Natural killer cell treated with Interleukin-12 subunit alpha and Interleukin-12 subunit beta and Interleukin-15 and Interleukin-18, amount 100 ng/mL, for 72 hours (primary cell): ENCODE measurements at regions not wholly inside any gene's neighbourhood (a gene's known extent, or its start where the extent isn't known, plus 50 kb on each side); places are given as distances from the start of the nearest gene placed in this dataset.
A peak's percentile ranks its signal among the peaks of the same experiment; 100 is the strongest.

ENCODE experiments used
- ATAC-seq, 2 donors: fragments of 150-1000 bp; cut with Tn5 transposase in 1 of 2; sonication (Bioruptor Pico), chemical (Tn5 transposase) in 1 of 2; 2 replicates each; pipeline ENCODE4 v1.10.0; 2021
- DNase-seq: peaks from one replicate; pipeline ENCODE4 v3.0.0; 2022; ENCODE audit warnings: low spot score
- H3K27ac Mint-ChIP-seq, 2 donors: 1 replicate in 1 of 2; 2 replicates in 1 of 2; pipeline ENCODE4 v1.8.0; 2022; ENCODE audit warnings: mixed read lengths in 2 of 2, mild to moderate bottlenecking in 1 of 2, moderate library complexity in 1 of 2
- H3K27me3 Mint-ChIP-seq, 2 donors: 1 replicate in 1 of 2; 2 replicates in 1 of 2; pipeline ENCODE4 v1.8.0; 2022; ENCODE audit warnings: mixed read lengths in 2 of 2
- H3K36me3 Mint-ChIP-seq: one replicate; pipeline ENCODE4 v1.8.0; 2022; ENCODE audit warnings: mixed read lengths
- H3K4me1 Mint-ChIP-seq, 2 donors: 1 replicate in 1 of 2; 2 replicates in 1 of 2; pipeline ENCODE4 v1.8.0; 2022; ENCODE audit warnings: low read depth in 2 of 2, mixed read lengths in 2 of 2, mild to moderate bottlenecking in 1 of 2
- H3K4me3 Mint-ChIP-seq: one replicate; pipeline ENCODE4 v1.8.0; 2022; ENCODE audit warnings: mixed read lengths
- H3K9me3 Mint-ChIP-seq: 2 replicates; pipeline ENCODE4 v1.8.0; 2022; ENCODE audit warnings: mixed read lengths

- ATAC-seq, result no peak
- no peak for DNase-seq
- Mint-ChIP-seq H3K36me3 (no peaks in the 10 kb centered on the region), H3K9me3 (no peaks in the 10 kb centered on the region), H3K4me3 (no peak overlapping the region), H3K27me3 (peaks cover 13 to 24% of the 10 kb centered on the region in 2 donors), H3K4me1 (no peaks in the 10 kb centered on the region), H3K27ac (no peak overlapping the region)
Observed at GRCh38 chr12:3336606-3337311, 154.2 kb upstream of the PRMT8 start.

DNA sequence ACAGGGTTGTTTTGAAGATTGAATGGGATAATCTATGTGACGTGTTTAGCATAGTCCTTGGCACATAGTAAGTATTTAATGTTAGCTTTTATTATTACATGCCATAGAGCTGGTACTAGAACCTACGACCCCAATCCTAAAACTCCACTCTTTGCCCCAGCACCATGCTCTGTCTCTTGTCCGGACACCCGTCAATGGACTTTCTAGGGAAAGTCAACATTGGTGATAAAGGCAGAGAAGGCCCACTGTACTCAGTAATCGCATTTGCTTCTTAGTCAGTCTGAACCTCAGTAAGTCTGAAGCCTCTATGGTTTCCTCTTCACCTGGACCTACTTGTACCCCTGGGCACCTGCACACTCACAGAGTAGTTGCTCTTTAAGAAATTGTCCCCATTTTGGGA lies 153.1 kb upstream of the PRMT8 start:
- H3K27ac Mint-ChIP-seq, result no peak overlapping the region
- peaks cover 17 to 30% of the 10 kb centered on the region in 2 donors for H3K27me3 Mint-ChIP-seq
- no peaks in the 10 kb centered on the region for H3K4me1 Mint-ChIP-seq
- ATAC-seq (no peak), DNase-seq (no peak)
- H3K9me3 Mint-ChIP-seq, result no peaks in the 10 kb centered on the region
- H3K36me3 Mint-ChIP-seq, result no peaks in the 10 kb centered on the region
- H3K4me3 Mint-ChIP-seq, result no peak overlapping the region

- no peaks in the 10 kb centered on the region for H3K9me3 Mint-ChIP-seq
- H3K4me3 Mint-ChIP-seq, result no peak overlapping the region
- no peaks in the 10 kb centered on the region for H3K36me3 Mint-ChIP-seq
- no peaks in the 10 kb centered on the region for H3K4me1 Mint-ChIP-seq
- H3K27me3 Mint-ChIP-seq, result peaks cover 17 to 30% of the 10 kb centered on the region in 2 donors
- DNase-seq (no peak), ATAC-seq (no peak)
- no peak overlapping the region for H3K27ac Mint-ChIP-seq
Observed at GRCh38 chr12:3339221-3339620, 151.8 kb upstream of the PRMT8 start.

DNA sequence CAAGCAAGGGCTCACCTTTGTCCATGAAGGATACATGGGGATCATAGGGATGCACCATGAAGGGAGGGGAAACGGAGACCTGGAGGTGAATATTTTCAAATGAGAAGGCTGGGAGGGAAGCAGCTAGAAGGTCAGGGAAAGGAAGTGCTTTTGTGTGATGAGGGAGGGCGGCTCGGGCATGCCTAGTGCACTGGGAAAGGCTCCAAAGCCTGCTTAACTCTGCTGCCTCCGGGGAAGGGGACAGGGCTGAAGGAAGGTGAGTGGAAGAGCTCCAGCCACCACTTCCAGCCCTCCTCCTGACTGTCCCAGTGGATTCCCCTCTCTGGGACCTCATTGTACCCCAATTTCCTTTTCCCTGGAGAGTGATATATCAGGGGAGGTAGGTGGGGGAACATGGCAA lies 149.4 kb upstream of the PRMT8 start:
- no peak for DNase-seq
- H3K4me1 Mint-ChIP-seq, result no peaks in the 10 kb centered on the region
- H3K4me3 Mint-ChIP-seq, result no peak overlapping the region
- H3K27me3 Mint-ChIP-seq, result peaks cover 10 to 17% of the 10 kb centered on the region in 2 donors
- no peaks in the 10 kb centered on the region for H3K36me3 Mint-ChIP-seq
- no peak for ATAC-seq
- no peak overlapping the region for H3K27ac Mint-ChIP-seq
- H3K9me3 Mint-ChIP-seq, result no peaks in the 10 kb centered on the region

- H3K36me3 Mint-ChIP-seq, result no peaks in the 10 kb centered on the region
- H3K27me3 Mint-ChIP-seq, result peaks cover 12 to 17% of the 10 kb centered on the region in 2 donors
- H3K4me3 Mint-ChIP-seq, result no peak overlapping the region
- no peaks in the 10 kb centered on the region for H3K9me3 Mint-ChIP-seq
- H3K4me1 Mint-ChIP-seq, result no peaks in the 10 kb centered on the region
- no peak overlapping the region for H3K27ac Mint-ChIP-seq
- DNase-seq (no peak), ATAC-seq (no peak)
Observed at GRCh38 chr12:3342051-3342450, 149.0 kb upstream of the PRMT8 start.

DNA sequence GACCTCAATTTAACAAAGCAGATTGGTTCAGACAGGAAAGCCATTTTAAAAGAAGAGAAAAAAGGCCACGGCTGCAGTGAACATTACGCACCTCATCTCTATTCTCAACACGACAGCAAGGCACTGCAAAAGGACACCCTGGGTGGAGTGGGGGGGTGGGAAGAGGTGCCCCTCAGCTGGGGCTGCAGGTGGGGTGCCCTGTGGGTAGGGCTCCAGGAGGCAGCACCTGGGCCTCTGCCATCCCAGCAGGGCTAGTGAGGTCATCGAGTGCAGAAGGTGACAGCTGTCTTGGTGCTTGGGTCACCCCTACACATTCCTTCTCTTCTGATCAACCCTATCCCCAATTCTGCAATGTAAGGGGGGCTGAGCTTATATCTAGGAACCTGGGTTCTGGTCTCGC lies 142.9 kb upstream of the PRMT8 start:
- Mint-ChIP-seq H3K4me1 (no peaks in the 10 kb centered on the region), H3K27me3 (peaks cover 9 to 18% of the 10 kb centered on the region in 2 donors)
- no peak for ATAC-seq

DNA sequence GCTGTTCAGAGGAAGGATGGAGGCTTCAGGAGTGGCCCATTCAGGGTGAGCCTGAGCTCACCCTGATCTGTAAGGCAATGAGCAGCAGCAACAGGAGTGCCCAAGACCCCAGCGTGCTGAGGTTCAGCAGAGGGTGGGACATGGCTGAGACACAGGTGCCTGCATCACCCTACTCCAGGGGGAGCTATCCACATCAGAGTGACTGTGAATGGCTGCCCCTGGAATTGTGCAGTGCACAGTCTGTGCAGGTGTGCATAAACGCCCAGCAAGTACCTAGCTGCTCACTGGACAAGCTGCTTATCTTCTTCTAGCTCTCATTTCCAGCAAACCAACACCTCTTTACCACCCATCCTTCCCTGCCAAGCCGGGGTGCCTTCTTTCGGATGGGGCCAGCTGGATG lies 140.6 kb upstream of the PRMT8 start:
- Mint-ChIP-seq H3K27ac (no peak overlapping the region), H3K9me3 (no peaks in the 10 kb centered on the region), H3K36me3 (no peaks in the 10 kb centered on the region), H3K4me3 (no peak overlapping the region), H3K4me1 (no peaks in the 10 kb centered on the region), H3K27me3 (peaks cover 9 to 18% of the 10 kb centered on the region in 2 donors)
- DNase-seq (peak; percentile 26), ATAC-seq (peak; percentile 18 to 46)

More for the DNA sequence above, 142.9 kb upstream of the PRMT8 start:
- Mint-ChIP-seq H3K27ac (no peak overlapping the region), H3K9me3 (no peaks in the 10 kb centered on the region), H3K36me3 (no peaks in the 10 kb centered on the region), H3K4me3 (no peak overlapping the region)
- peak; percentile 5 for DNase-seq

DNA sequence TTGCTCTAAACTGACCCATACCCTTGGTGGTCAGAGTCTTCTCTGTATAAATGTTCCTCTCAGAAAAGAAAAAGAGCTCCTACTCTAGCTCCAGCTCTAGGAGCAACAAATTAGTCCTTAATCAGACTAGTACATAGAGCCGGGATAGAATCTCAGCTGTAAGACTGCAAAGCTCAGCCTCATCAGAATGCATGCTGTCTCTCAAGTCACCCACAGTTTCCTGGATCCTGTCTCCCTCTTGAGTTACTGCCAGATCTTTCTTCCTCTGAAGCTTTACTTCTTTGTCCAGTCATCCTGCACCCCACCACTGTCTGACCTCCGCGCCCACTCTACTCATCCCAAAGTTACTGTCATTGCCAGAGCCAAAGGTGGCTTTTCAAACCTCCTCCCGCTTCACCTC lies 139.3 kb upstream of the PRMT8 start:
- no peaks in the 10 kb centered on the region for H3K9me3 Mint-ChIP-seq
- ATAC-seq (no peak), DNase-seq (no peak)
- H3K27me3 Mint-ChIP-seq, result peaks cover 12 to 18% of the 10 kb centered on the region in 2 donors
- H3K4me1 Mint-ChIP-seq, result no peaks in the 10 kb centered on the region
- H3K27ac Mint-ChIP-seq, result no peak overlapping the region
- H3K36me3 Mint-ChIP-seq, result no peaks in the 10 kb centered on the region
- no peak overlapping the region for H3K4me3 Mint-ChIP-seq

DNA sequence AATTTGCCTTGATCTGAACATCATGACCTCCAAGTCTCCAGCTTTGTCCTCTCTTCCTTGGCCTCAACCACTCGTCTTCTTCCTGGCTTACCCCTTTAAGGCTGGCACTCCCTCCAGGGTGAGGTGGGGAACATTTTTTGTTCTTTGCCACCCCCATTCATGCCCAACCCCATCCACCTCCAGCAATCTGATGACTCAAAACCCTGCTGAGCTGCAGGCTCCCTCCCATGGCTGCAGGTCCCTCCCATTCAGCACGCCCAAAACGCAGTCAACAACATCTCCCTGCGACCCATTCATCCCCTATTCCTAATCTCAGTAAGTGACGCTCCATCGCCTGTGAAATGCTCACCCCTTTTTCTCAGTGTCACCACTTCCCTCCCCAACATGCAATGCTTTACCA lies 138.8 kb upstream of the PRMT8 start:
- Mint-ChIP-seq H3K4me1 (no peaks in the 10 kb centered on the region), H3K27me3 (peaks cover 11 to 18% of the 10 kb centered on the region in 2 donors)

GRCh38 chr12:3353621-3354020 lies 137.4 kb upstream of the PRMT8 start:
- DNase-seq (no peak), ATAC-seq (no peak)
- H3K9me3 Mint-ChIP-seq, result no peaks in the 10 kb centered on the region
- H3K36me3 Mint-ChIP-seq, result no peaks in the 10 kb centered on the region
- no peak overlapping the region for H3K27ac Mint-ChIP-seq
- H3K27me3 Mint-ChIP-seq, result peaks cover 11 to 14% of the 10 kb centered on the region in 2 donors
- H3K4me3 Mint-ChIP-seq, result no peak overlapping the region
- no peaks in the 10 kb centered on the region for H3K4me1 Mint-ChIP-seq

More for the DNA sequence above, 138.8 kb upstream of the PRMT8 start:
- no peaks in the 10 kb centered on the region for H3K9me3 Mint-ChIP-seq
- DNase-seq, result peak; percentile 32
- H3K27ac Mint-ChIP-seq, result no peak overlapping the region
- no peak overlapping the region for H3K4me3 Mint-ChIP-seq
- H3K36me3 Mint-ChIP-seq, result no peaks in the 10 kb centered on the region
- no peak for ATAC-seq

DNA sequence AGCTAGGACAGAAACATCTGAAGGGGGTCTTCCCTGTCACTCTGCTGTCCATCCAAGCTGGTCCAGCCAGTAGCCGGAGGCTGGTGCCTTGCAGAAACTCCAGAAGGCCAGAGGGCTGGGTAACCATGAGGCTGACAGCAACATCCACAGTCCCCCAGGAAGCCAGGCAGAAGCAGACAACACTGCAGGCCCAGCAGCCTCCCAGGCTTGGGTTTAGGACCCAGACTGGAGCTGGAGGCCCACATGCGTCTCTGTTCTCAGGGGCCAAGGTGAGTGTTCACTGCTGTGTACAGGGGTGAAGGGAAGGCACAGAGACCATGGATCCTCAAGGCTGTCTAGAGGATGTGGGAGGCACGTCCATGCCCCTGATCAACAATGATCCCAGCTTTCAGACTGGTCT lies 136.4 kb upstream of the PRMT8 start:
- DNase-seq, result no peak
- ATAC-seq, result peak; percentile 4 to 26
- Mint-ChIP-seq H3K27me3 (peaks cover 4 to 13% of the 10 kb centered on the region in 2 donors), H3K27ac (no peak overlapping the region), H3K36me3 (no peaks in the 10 kb centered on the region), H3K4me1 (no peaks in the 10 kb centered on the region), H3K4me3 (no peak overlapping the region), H3K9me3 (no peaks in the 10 kb centered on the region)

- Mint-ChIP-seq H3K36me3 (no peaks in the 10 kb centered on the region), H3K9me3 (no peaks in the 10 kb centered on the region), H3K27me3 (peaks cover 0 to 9% of the 10 kb centered on the region in 2 donors), H3K4me1 (no peaks in the 10 kb centered on the region), H3K27ac (no peak overlapping the region), H3K4me3 (no peak overlapping the region)
- no peak for ATAC-seq
- DNase-seq, result no peak
Observed at GRCh38 chr12:3355378-3355900, 135.6 kb upstream of the PRMT8 start.

DNA sequence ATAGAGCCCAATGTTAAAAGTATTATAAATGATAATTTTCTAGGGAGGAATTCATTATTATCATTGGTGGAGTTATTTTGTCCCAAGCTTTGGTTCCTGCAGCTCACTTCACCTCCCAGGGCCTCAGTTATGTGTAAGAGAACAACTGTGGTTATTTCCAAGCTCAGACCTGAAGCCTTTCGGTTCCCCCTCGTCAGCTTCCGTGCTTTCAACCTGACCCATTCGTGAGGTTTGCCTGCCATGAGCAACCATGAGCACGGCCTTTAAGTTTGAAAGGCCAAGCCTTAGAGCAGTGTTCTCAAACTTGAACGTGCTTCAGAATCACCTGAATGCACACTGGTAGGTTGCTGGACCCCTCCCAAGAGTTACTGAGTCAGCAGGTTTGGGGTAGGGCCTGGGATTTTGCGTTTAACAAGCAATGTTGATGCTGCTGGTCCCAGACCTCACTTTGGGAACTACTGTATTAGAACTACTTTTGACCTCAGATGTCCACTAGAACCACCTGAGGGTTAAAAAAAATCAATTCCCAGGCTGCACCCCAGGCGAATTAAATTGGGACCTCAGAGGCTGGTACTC lies 133.0 kb upstream of the PRMT8 start:
- Mint-ChIP-seq H3K27me3 (peaks cover 0 to 11% of the 10 kb centered on the region in 2 donors), H3K4me3 (no peak overlapping the region)
- no peak for ATAC-seq

DNA sequence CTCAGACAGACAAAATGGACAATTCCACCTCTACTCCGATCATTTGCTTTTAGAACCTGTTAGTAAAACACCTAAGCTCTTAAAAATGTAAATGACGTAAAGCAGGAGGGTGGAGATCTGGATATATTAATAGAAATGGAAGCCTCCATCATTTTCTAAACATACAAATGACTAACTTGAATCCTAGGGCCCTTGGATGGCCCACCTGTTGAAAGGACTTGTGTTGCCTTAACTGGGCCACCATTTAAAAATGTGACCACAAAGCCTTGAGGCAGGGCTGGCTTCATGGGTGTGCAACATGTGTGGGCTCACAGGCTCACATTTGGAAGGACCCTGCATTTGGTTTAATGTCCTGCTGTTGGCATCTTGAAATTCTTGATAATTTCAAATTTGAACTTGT lies 131.5 kb upstream of the PRMT8 start:
- ATAC-seq (no peak), DNase-seq (no peak)
- Mint-ChIP-seq H3K9me3 (no peaks in the 10 kb centered on the region), H3K4me3 (no peak overlapping the region), H3K27me3 (peaks cover 4 to 19% of the 10 kb centered on the region in 2 donors), H3K4me1 (peaks cover 0 to 2% of the 10 kb centered on the region in 2 donors), H3K27ac (no peak overlapping the region), H3K36me3 (no peaks in the 10 kb centered on the region)

More for the DNA sequence above, 133.0 kb upstream of the PRMT8 start:
- no peak overlapping the region for H3K27ac Mint-ChIP-seq
- no peak for DNase-seq
- no peaks in the 10 kb centered on the region for H3K9me3 Mint-ChIP-seq
- H3K36me3 Mint-ChIP-seq, result no peaks in the 10 kb centered on the region
- H3K4me1 Mint-ChIP-seq, result no peaks in the 10 kb centered on the region
